Fibroblast of the aortic adventitia (primary cell): ENCODE measurements at regions not wholly inside any gene's neighbourhood (a gene's known extent, or its start where the extent isn't known, plus 50 kb on each side); places are given as distances from the start of the nearest gene placed in this dataset.

Source experiments
- DNase-seq: peaks from one replicate; pipeline ENCODE4 v3.0.0-alpha.2; 2010; ENCODE audit warnings: low read depth
- H3K4me3 ChIP-seq: 2 replicates; pipeline ENCODE4 v1.5.1; 2011; ENCODE audit warnings: low read depth, mild to moderate bottlenecking, control low read depth, low read length, moderate library complexity
- TF ChIP-seq, protein P1 (sequence below): IDR thresholded peaks from 2 replicates; pipeline ENCODE4 v1.5.1; 2011; ENCODE audit warnings: mild to moderate bottlenecking, low read length, control low read depth, inconsistent platforms; ENCODE audit not compliant: insufficient read depth

- TF ChIP-seq, protein P1, sequence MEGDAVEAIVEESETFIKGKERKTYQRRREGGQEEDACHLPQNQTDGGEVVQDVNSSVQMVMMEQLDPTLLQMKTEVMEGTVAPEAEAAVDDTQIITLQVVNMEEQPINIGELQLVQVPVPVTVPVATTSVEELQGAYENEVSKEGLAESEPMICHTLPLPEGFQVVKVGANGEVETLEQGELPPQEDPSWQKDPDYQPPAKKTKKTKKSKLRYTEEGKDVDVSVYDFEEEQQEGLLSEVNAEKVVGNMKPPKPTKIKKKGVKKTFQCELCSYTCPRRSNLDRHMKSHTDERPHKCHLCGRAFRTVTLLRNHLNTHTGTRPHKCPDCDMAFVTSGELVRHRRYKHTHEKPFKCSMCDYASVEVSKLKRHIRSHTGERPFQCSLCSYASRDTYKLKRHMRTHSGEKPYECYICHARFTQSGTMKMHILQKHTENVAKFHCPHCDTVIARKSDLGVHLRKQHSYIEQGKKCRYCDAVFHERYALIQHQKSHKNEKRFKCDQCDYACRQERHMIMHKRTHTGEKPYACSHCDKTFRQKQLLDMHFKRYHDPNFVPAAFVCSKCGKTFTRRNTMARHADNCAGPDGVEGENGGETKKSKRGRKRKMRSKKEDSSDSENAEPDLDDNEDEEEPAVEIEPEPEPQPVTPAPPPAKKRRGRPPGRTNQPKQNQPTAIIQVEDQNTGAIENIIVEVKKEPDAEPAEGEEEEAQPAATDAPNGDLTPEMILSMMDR, result no peak
Observed at GRCh38 chr2:235115521-235115920, 163.7 kb downstream of the SH3BP4 start.

GRCh38 chr2:235116885-235117492 is 165.2 kb downstream of the SH3BP4 start:
- peak; percentile 74 for DNase-seq
- H3K4me3 ChIP-seq, result no peak overlapping the region
- TF ChIP-seq, protein P1, result peak; percentile 58

More at GRCh38 chr2:235115521-235115920, 163.7 kb downstream of the SH3BP4 start:
- no peak for DNase-seq
- no peak overlapping the region for H3K4me3 ChIP-seq

DNA sequence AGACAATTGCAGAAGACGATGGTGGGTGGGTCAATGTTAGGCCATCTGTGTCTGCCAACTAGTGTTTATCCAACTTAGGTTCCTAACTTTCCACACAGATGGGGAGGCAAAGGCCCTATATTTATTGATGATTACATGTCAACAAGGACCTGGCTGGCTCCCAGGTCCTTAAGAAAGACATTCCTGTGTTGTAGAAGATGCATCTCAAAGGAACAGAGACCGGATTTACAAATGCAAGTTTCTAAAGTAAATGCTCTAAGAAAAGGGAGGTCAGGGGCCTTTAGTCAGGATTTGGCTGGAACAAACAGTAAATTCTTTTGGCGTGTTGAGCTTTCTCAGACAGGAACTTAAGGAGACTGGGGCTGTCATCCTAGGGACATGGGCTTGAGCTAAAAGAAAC is 175.0 kb downstream of the SH3BP4 start:
- DNase-seq, result no peak
- H3K4me3 ChIP-seq, result no peak overlapping the region
- TF ChIP-seq, protein P1, result no peak

DNA sequence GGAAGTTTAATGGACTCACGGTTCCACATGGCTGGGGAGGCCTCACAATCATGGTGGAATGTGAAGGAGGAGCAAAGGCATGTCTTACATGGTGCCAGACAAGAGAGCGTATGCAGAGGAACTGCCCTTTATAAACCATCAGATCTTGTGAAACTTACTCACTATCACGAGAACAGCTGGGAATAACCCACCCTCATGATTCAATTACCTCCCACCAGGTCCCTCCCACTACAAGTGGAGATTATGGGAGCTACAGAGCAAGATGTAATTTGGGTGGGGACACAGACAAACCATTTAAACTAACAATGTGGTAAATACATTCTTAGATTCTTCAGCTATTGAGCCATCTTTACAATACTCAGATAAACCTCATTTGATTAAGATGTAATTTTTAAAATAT is 176.1 kb downstream of the SH3BP4 start:
- TF ChIP-seq, protein P1, result no peak
- H3K4me3 ChIP-seq, result no peak overlapping the region
- peak; percentile 35 for DNase-seq

DNA sequence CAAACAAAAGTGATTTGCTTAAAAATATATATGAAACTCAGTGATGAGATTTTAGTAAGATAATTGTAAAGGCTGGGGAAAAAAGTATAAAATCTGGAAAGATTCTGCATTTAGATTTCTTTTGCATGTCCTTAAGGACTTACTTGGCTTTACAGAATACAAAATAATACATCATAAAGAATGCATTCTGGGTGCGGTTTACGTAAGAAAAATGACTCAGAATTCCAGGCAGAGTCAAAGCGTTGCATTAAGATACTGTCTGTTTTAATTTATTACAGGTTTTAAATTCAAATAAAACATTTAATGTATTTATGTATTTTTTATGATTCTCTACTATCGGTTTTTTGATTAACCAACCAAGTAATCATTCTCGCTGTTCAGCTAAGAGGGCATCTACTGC is 178.0 kb downstream of the SH3BP4 start:
- peak; percentile 38 for DNase-seq
- TF ChIP-seq, protein P1, result no peak
- H3K4me3 ChIP-seq, result no peak overlapping the region

- TF ChIP-seq, protein P1, result no peak
- DNase-seq, result no peak
- no peak overlapping the region for H3K4me3 ChIP-seq
Observed at GRCh38 chr2:235131334-235132305, 179.8 kb downstream of the SH3BP4 start.
